HG03060 (cell line): ENCODE measurements at regions not wholly inside any gene's neighbourhood (a gene's known extent, or its start where the extent isn't known, plus 50 kb on each side); places are given as distances from the start of the nearest gene placed in this dataset.
"Not testable (repeated sequence)": the region's sequence is repeated elsewhere in the genome, so short reads cannot be mapped to it uniquely, and the experiment has no call there.

Source experiments
- ATAC-seq: cut with Tn5 transposase; IDR thresholded peaks from one replicate; pipeline ENCODE4 v1.9.1; 2021; ENCODE audit warnings: low read depth, moderate number of reproducible peaks; ENCODE audit not compliant: unreplicated experiment

DNA sequence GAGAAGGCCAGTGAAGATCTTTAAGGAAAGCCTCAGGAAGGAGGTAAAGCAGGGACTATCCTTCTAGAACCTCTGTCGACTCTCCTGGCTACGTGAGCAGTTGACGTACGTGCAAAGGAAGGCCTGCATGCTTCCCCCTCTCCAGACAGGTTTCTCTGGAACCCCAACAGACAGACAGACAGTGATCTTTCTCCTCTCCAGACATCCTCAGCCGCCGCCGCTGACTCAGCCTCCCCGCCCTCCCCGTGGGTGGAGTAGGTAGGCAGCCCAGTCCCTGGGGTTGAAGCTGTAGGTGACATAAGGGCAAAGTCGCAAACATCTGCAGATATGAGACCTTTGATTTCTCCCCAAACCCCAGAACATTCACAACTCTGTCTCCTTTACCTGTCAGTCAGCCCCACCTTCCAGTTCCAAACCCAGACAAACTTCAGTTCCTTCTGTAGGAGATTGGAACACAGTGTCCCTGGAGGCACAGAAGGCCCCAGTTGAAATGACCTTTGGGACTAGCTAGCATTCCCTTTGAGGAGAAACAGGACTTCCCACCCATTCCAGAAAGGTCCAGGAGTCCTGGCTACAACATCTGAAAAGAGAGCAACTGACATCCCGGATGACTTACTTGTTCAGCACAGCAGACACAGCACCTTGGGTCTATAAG, 146.0 kb upstream of the JUN start:
- no peak for ATAC-seq

DNA sequence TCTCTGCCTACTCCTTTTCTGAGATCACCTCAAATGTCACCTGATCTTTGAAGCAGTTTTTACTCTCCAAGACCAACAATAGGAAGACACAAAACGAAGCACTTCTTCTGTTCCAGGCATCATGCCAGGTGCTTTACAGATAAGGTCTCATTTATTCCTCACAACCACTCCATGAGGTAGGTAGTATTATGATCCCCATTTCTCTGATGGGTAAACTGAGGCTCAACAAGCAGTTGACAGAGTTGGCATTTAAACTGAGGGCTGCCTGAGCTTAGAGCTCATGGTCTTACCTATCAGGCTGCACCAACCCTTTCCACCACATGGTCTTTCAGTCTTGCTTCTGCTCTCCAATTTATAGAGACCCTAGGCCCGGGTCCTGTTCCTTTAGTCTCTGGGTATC, 147.2 kb upstream of the JUN start:
- no peak for ATAC-seq

DNA sequence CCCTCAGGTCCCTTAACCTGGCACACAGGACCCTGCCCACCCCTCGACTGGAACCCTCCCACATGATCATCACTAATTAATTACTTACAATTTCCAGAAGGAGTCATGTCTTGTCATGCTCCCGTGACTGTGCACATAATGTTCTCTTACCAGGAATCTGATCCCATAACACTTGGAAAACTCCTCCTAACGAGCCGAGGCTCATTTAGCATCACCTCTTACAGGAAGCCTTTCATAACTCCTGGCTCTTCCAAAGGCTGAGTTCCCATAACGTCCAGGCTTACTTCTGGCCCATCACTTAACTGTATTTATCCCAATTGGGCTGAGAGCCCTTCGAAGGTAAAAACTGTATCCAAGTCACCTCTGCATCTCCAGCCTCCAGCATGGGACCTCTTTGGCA, 147.9 kb upstream of the JUN start:
- ATAC-seq: no peak

DNA sequence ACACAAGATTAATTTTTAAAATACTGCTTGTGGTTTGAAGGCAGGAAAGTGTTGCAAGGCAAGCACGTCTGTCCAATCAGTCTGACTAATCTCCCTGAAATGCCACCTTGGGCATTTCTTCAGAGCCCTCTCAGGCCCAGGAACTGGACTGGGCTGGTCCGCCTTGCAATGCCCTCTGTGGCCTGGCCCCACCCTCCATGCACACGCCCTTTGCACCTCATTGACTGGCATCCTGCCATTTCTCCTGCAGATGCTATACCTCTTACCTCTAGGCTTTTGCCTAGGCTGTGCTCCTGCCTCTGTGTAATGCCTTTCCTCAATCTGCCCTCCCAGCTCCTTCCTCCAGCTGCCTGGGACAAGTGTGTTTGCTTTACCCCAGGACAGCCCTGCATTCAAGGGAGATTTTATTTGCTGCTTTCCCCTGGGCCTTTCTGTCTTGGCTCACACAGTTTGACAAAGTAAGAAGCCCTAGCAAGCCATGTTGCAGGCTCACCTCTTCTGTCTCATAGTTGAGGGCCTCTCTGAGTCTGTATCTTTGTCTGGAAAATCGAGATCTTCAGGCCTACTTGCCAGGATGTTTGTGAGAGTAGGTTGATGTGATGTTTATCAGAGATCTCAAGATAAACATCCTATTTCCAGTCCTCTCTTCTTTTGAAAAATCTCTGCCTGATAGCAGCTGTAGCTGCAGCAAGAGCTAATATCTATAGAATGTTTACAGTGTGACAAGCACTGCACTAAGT, 149.2 kb upstream of the JUN start:
- ATAC-seq: no peak

DNA sequence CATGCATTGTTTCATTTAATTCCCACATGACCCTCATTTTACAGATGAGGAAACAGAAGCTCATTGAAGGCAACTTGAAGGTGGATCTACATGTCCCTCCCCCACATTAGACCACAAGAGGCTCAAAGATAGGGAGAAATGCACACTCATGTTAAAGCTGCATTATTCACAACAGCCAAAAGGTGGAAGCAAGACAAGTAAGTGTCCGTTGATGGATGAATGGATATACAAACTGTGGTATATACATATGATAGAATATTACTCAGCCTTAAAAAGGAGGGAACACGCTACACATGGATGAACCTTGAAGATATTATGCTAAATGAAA, 149.7 kb upstream of the JUN start:
- ATAC-seq: no peak

DNA sequence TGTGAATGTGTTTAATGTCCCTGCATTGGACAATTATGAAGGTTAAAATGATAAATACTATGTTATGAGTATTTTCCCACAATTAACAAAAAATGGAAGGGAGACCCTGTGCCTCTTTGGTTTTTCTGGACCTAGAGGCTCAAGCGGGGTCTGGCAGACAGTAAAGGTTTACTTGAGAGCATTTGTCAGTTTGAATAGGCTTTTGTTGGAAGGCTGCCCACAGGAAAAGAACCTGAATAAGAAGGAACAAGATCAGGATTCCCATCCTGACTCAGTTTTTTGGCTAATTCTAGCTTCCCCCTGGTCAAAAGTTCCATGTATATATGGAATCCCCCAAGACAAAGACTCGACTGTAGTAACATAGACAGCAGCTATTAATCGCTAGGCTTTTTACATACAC, 150.9 kb upstream of the JUN start:
- ATAC-seq: no peak

DNA sequence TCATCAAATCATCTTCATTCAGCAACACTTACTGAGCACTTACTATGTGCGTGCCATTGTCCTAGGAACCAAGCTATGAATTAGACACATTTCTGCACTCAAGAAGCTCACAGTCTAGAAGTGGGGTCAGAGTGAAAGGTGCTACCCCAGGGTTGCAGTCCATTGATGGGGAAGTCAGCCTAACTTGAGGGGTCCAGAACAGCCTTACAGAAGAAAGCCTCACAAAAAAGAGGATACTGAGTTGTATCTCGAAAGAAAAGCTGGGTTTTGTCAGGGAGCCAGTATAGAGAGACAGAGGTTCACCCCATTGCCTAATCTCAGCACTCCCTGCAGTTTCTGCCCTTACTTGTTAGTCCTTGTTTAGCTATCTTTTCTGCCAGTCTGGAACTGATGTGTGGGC, 153.1 kb upstream of the JUN start:
- no peak for ATAC-seq

DNA sequence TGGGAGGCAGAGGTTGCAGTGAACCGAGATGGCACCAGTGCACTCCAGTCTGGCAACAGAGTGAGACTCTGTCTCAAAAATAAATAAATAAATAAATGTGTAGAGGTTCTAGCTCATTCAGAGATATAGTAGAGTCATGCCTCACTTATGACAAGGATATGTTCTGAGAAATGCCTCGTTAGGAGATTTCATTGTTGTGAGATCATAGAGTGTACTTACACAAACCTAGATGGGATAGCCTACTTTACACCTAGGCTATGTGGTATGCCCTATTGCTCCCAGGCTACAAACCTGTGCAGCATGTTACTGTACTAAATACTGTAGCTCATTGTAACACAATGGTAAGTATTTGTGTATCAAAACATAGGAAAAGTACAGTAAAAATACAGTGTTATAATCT, 155.3 kb upstream of the JUN start:
- ATAC-seq: no peak

DNA sequence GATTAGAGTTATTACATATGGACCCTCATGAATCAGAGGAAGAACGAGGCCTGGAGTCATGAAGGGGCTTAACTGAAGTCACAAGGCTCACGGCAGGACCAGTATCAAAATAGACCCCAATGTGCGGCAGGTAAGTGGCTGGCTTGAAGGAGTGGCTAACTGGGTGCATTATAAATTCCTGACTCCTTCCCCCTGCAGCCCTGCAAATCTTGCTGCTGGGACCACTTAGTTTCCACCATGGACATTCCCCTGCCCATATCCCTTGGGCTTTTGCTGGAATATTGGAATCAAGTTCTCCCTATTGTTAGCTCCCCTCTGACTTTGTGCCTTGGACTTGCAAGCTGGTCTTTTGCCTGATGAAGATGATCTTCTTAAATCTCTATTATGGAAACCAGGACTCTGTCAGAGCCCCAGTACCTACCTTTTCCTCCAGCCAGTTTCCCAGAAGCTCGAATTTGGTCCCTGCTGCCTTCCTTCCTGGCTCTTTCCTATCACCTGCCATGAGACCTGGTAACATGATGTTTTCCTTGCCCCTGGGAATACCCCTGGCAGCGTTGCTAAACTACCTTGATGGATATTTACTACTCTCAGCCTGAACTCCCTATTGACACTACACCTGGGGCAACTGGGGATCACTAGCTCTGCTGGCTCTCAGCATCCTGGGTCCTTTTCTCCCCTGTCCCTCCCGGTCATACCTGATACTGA, 156.0 kb upstream of the JUN start:
- ATAC-seq: no peak

DNA sequence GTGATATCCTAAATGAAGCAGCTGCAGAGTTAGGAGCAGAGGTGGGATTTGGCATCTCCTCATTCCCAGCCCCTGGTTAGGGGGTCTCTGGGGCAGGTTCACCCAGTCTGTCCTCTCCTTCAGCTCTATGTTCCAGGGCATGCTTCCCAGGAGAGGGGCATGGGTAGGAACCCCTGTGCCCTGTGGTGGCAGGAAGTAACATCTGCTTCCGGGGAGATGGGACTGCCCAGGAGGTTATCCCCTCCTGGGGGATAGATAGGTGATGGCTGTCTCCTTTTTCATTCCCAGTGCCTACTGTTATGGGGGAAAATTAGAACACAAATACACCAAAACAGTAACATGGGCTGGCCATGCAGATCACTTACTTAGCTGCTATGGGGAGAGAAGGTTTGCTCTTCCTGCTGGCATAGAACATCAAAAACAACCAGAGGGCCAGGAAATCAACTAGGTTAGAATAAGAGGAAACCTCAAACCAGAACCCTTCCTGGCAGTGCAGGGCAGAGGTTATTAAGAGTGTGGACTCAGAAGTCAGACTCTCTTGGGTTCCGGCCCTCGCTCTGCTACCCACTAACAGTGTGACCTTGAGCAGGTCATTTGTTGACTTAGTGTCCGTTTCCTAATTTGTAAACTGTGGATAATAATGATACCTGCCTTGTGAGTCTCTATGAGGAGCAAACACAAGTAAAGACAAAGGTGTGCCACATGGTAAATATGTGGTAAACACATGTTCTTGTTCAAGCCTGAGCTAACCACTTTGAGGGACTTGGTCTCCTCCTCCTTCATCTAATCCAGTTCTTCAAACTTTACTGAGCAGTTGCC, 157.8 kb upstream of the JUN start:
- no peak for ATAC-seq

DNA sequence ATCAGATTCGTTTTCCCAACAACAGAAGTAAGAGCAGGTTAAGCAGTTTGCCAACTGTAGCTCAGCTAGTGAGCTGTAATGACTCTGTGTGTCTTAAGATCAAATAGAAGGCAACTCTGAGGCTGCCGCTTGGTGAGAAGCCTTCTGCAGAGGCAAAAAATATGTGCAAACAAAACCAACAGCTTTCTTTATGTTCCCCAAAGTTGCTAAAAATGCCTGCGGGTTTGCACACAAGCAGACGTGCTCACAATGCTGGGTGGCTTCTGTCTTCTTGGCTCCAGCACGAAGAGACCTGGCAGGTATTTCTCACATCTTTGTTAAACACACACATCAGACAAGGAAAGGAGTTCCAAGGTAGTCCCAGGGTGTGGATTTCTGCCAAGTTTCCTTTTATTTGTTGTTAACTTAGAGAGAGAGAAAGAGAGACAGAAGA, 158.9 kb upstream of the JUN start:
- ATAC-seq: no peak

DNA sequence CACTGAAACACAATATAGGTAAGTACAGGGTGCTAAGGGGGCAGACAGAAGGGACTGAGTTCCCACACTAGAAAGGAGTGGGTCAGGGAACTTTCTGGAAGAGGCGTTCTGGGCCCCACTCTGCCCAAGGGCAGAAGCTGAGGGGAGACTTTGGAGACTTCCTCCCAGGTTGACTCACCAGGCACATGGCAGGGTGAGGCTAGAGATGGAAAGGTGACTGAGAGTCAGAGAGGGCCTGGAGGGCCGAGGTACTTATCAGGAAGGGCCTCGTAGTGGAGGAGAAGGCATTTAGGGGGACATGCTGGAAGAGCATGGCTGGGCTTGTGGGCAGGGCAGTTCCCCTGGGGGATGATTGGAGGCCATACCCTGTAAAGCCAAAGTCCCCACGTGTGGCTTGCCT, 159.9 kb upstream of the JUN start:
- no peak for ATAC-seq

DNA sequence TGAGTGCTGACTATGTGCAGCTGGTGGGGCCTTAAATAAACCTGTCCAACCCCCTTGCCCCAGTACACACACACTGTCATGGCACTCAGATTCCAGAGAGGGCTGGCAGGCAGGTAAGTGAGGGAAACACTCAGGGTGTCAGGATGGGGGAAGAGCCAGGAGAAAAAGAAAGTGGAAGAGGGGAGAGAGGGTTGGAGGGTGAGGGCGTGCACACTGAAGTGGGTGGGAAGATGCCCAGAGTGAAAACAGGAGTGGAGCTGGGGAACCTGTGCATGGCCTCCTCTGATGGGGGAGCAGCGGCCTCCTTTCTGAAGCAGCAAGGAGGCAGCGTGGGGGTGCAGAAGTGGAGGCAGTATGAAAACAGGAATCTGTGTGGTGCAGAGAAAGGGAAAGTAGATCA, 160.6 kb upstream of the JUN start:
- ATAC-seq: no peak

DNA sequence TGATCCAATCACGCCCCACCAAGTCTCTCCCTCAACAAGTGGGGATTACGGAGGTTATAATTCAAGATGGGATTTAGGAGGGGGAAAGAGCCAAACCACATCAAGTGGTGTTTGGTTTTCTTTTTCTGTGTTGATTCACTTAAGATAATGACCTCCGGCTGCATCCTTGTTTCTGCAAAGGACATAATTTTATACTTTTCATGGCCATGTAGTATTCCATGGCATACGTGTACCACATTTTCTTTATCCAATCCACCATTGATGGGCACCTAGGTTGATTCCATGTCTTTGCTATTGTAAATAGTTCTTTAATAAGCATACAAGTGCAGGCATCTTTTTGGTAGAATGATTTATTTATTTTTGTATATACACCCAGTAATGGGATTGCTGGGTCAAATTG, 162.5 kb upstream of the JUN start:
- ATAC-seq: no peak

DNA sequence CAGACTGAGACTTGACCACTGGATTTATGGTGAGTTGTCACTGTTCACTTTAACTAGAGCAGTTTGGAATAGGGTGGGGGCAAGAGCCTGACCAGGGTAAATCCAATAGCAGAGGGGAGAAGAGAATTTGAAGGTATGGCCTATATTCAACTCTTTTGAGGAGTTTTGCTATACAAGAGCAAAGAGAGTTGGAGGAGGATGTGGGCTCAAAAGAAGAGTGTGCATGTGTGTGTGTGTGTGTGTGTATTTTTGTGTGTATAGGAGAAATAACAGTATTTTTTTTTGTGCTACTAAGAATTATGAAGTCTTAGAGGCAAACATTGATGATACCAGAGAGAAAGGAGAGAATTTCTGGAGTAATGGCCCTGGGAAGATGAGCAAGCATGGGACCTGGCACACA, 164.8 kb upstream of the JUN start:
- no peak for ATAC-seq

DNA sequence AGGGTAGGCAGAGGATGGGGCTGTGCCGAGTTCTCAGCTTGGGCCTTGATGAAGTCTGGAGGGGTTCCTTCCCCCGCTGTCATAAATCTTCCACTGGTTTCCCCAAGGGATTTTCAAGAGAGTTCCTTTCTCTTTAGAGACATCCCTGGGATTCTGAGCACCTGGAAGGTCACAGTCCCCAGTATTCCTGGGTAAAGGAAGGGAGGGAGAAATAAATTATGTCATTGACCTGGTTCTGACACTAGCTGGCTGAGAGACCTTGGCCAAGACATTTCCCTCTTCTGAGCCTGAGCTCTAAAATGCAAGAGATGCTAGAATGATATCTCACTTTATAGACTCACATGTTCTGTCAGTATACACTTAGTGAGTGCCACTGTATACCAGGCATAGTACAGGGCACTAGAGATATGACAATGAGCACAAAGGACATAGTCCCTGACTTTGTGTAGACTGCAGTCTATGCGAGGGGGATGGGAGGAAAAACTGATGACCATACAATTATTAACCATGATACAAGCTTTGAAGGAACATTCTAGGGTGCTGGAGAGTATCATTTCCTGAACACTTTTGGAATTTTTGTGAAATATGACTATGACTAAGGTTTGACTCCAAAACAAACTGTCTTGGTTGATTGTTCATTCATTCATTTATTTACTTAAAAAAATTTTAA, 165.8 kb upstream of the JUN start:
- ATAC-seq: no peak

DNA sequence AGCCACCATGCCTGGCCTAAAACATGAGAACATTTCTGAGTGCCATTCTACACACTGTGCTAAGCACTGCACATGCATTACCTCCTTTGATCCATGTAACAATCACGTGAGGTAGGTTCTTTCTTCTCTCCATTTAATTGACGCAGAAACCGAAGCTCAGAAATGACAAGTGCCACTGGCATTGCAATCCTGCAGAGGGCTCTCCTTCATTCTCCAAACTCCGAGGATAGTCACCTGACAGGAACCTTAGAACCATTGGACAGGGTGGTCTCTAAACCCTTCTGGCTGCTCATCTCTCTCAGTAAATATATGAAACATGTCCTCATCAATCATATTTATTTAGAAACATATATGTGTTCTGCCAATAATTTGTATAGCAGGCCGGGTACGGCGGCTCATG, 167.1 kb upstream of the JUN start:
- ATAC-seq: no peak

DNA sequence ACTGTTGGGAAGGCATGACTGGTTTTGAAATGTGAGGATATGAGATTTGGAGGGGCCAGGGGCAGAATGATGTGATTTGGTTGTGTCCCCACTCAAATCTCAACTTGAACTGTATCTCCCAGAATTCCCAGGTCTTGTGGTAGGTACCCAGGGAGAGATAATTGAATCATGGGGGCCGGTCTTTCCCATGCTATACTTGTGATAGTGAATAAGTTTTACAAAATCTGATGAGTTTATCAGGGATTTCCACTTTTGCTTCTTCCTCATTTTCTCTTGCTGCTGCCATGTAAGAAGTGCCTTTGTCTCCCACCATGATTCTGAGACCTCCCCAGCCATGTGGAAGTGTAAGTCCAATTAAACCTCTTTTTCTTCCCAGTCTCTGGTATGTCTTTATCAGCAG, 170.1 kb upstream of the JUN start:
- ATAC-seq: not testable (repeated sequence)

DNA sequence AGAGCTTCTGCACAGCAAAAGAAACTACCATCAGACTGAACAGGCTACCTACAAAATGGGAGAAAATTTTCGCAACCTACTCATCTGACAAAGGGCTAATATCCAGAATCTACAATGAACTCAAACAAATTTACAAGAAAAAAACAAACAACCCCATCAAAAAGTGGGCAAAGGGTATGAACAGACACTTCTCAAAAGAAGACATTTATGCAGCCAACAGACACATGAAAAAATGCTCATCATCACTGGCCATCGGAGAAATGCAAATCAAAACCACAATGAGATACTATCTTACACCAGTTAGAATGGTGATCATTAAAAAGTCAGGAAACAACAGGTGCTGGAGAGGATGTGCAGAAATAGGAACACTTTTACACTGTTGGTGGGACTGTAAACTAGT, 179.4 kb upstream of the JUN start:
- not testable (repeated sequence) for ATAC-seq

DNA sequence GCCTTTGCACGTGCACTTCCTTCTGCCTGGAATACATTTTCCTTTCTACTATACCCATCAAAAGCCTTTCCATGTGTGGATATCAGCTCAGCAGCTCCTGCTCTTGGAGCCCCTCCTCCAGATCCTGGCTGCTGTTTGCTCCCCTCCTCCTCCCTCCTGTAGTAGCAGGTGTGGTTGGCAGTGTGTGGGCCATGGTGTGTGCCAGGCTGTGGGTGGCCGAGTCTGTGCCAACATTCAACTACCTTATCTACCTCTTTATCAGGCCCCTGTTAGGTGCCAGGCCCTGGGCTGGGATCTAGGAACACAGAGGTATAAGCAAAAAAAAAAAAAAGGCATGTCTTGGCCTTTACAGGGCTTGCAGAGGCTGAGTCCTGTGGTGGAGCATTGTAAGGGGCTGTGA, 180.6 kb upstream of the JUN start:
- no peak for ATAC-seq

DNA sequence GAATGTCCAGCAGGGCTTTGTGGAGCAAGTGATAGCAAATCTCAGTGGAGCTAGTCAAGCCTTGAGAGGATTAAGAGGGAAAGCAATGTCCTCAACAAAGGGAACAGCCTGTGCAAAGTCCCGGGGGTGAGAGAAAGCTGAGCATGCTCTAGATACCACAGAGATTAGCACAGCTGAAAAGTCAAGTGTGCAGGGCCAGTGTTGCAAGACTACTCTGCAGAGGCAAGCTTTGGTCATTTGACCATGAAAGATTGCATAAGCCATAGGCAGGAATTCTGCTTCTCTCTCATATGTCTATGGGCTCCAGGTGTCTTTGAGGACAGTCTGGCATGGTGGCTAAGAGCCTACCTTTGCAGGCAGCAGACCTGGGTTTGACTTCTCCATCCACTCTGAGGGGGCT, 181.0 kb upstream of the JUN start:
- no peak for ATAC-seq
